IMR-90 (cell line): ENCODE measurements at regions not wholly inside any gene's neighbourhood (a gene's known extent, or its start where the extent isn't known, plus 50 kb on each side); places are given as distances from the start of the nearest gene placed in this dataset.
"Not testable (repeated sequence)": the region's sequence is repeated elsewhere in the genome, so short reads cannot be mapped to it uniquely, and the experiment has no call there.

Source experiments
- ATAC-seq: fragments of 200-7000 bp; cut with Tn5 transposase; 2 replicates; pipeline ENCODE4 v1.9.1; 2020; ENCODE audit warnings: low read depth, mild to moderate bottlenecking, moderate library complexity
- BruUV-seq: library from RNA; stranded (reverse); fragments of 400-500 nt; replicated peaks from 2 replicates; lab custom pipeline; 2021; lab: Mats Ljungman, UMichigan
- CTCF ChIA-PET: fragments of 300-600 bp; formaldehyde crosslinking; extraction: SDS; loops from one replicate; lab custom pipeline; 2021; ENCODE audit warnings: antibody characterized with exemption; lab: Yijun Ruan, JAX
- POLR2A ChIA-PET: fragments of 300-600 bp; sonication (Branson Sonifier 250); formaldehyde crosslinking; loops from one replicate; lab custom pipeline; 2022; ENCODE audit warnings: antibody characterized with exemption; ENCODE audit not compliant: unreplicated experiment; lab: Charles Lee
- DNase-seq: peaks from one replicate; pipeline ENCODE4 v3.0.0; 2013
- H2AFZ ChIP-seq: replicated peaks from 2 replicates; pipeline ENCODE3; 2013; ENCODE audit warnings: low read length, mild to moderate bottlenecking; ENCODE audit not compliant: poor library complexity
- H2AK5ac ChIP-seq: 2 replicates; pipeline ENCODE4 v1.6.1; 2013; ENCODE audit warnings: low read depth, low read length, inconsistent platforms
- H2AK9ac ChIP-seq: replicated peaks from 2 replicates; pipeline ENCODE3; 2013; ENCODE audit warnings: mild to moderate bottlenecking, low read depth, low read length, moderate library complexity; ENCODE audit not compliant: poor library complexity
- H2BK120ac ChIP-seq: 2 replicates; pipeline ENCODE4 v1.6.1; 2013; ENCODE audit warnings: low read depth, low read length, inconsistent platforms
- H2BK15ac ChIP-seq: 3 replicates; pipeline ENCODE4 v1.6.1; 2013; ENCODE audit warnings: low read depth, low read length, inconsistent platforms
- H2BK20ac ChIP-seq: 2 replicates; pipeline ENCODE4 v1.6.1; 2013; ENCODE audit warnings: low read depth, mild to moderate bottlenecking, inconsistent platforms, low read length, moderate library complexity
- H2BK5ac ChIP-seq: 2 replicates; pipeline ENCODE4 v1.6.1; 2013; ENCODE audit warnings: mild to moderate bottlenecking, low read depth, low read length, inconsistent platforms; ENCODE audit not compliant: poor library complexity, severe bottlenecking
- H3K14ac ChIP-seq: replicated peaks from 2 replicates; pipeline ENCODE4 v1.6.1; 2013; ENCODE audit warnings: low read depth, low read length, inconsistent platforms
- H3K18ac ChIP-seq: 2 replicates; pipeline ENCODE4 v1.6.1; 2013; ENCODE audit warnings: low read depth, low read length, control low read depth
- H3K23ac ChIP-seq: 2 replicates; pipeline ENCODE4 v1.6.1; 2013; ENCODE audit warnings: low read depth, low read length, inconsistent platforms
- H3K27ac ChIP-seq: 2 replicates; pipeline ENCODE4 v1.5.1; 2013; ENCODE audit warnings: mild to moderate bottlenecking, control low read depth, low read length; ENCODE audit not compliant: insufficient read depth
- H3K27me3 ChIP-seq: 2 replicates; pipeline ENCODE4 v1.6.1; 2013; ENCODE audit warnings: low read length; ENCODE audit not compliant: control insufficient read depth, insufficient read depth
- H3K36me3 ChIP-seq: 2 replicates; pipeline ENCODE4 v1.6.1; 2013; ENCODE audit warnings: low read length, mixed read lengths; ENCODE audit not compliant: control insufficient read depth, insufficient read depth
- H3K4ac ChIP-seq: 2 replicates; pipeline ENCODE4 v1.6.1; 2013; ENCODE audit warnings: low read depth, low read length, inconsistent platforms
- H3K4me1 ChIP-seq: 2 replicates; pipeline ENCODE4 v1.6.1; 2013; ENCODE audit warnings: low read length, mixed read lengths; ENCODE audit not compliant: control insufficient read depth, insufficient read depth
- H3K4me2 ChIP-seq: 2 replicates; pipeline ENCODE4 v1.6.1; 2013; ENCODE audit warnings: low read depth, mild to moderate bottlenecking, control low read depth, low read length, moderate library complexity
- H3K4me3 ChIP-seq: 2 replicates; pipeline ENCODE4 v1.5.1; 2013; ENCODE audit warnings: low read depth, mild to moderate bottlenecking, control low read depth, low read length, moderate library complexity; ENCODE audit not compliant: insufficient read depth
- H3K56ac ChIP-seq: 2 replicates; pipeline ENCODE4 v1.6.1; 2013; ENCODE audit warnings: low read length, inconsistent platforms; ENCODE audit not compliant: insufficient read depth; ENCODE audit errors: extremely low read depth
- H3K79me1 ChIP-seq, 2 experiments: 2 replicates each; pipeline ENCODE4 v1.6.1; 2013; ENCODE audit warnings: low read length in 2 of 2, inconsistent platforms in 1 of 2, low read depth in 1 of 2
- H3K9ac ChIP-seq: 2 replicates; pipeline ENCODE4 v1.6.1; 2013; ENCODE audit warnings: low read depth, low read length, control low read depth
- H3K9me1 ChIP-seq: 2 replicates; pipeline ENCODE4 v1.6.1; 2013; ENCODE audit warnings: low read length, inconsistent platforms; ENCODE audit not compliant: insufficient read depth
- H3K9me3 ChIP-seq: 2 replicates; pipeline ENCODE4 v1.6.1; 2013; ENCODE audit warnings: low read length; ENCODE audit not compliant: control insufficient read depth, insufficient read depth
- H4K20me1 ChIP-seq: 2 replicates; pipeline ENCODE4 v1.6.1; 2013; ENCODE audit warnings: low read length, inconsistent platforms; ENCODE audit not compliant: insufficient read depth
- H4K5ac ChIP-seq: 2 replicates; pipeline ENCODE4 v1.6.1; 2013; ENCODE audit warnings: mild to moderate bottlenecking, low read depth, low read length, control low read depth
- H4K8ac ChIP-seq, 2 experiments: 2 replicates each; pipeline ENCODE4 v1.6.1; 2013; ENCODE audit warnings: low read depth in 2 of 2, low read length in 2 of 2, control low read depth in 1 of 2, inconsistent platforms in 1 of 2
- H4K91ac ChIP-seq: 2 replicates; pipeline ENCODE4 v1.6.1; 2013; ENCODE audit warnings: low read depth, low read length, inconsistent platforms; ENCODE audit not compliant: insufficient read depth
- WGBS, 2 experiments: methylation state at CpG; one replicate each; pipeline versions ENCODE4 v1.1.5 to v1.1.7; 2013; ENCODE audit warnings: missing lambda C conversion rate in 2 of 2; ENCODE audit not compliant: insufficient read length in 1 of 2; ENCODE audit errors: extremely low coverage in 2 of 2; 5-methylcytosine and 5-hydroxymethylcytosine counted together
- dilution Hi-C: fragments of 300-500 bp; cut with HindIII; formaldehyde crosslinking; loops from one replicate; pipeline ENCODE4 v1.14.3; 2018; ENCODE audit warnings: low sequenced_read_pairs; ENCODE audit not compliant: unreplicated experiment
- in situ Hi-C: fragments of 300-500 bp; cut with MboI; formaldehyde crosslinking; loops from 3 replicates; pipeline ENCODE4 v1.14.3; 2019; ENCODE audit warnings: low sequenced_read_pairs, inconsistent platforms, mixed read lengths
- intact Hi-C: fragments of 100-400 bp; cut with micrococcal nuclease; formaldehyde crosslinking; loops from 2 replicates; pipeline ENCODE4 v1.10.0; 2022

DNA sequence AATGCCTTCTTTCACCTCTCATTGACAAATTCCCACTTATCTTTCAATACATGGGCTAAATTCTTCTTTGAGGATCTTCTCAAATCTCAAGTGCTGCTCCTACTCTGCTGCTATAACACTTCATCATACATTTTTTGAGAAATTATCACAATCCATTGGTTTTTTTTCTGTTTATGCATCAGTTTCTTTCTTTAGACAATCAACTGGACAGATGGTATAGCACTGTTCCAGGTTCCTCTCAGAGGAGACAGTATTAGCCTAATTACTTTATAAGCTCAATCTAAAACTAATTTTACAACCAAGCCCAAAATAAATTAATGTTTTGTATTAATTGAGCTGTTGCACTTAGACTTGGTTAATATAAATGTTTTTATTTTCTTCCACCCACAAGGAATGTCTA, 392.5 kb downstream of the CHL1 start:
- H3K4me1 ChIP-seq, H2AFZ ChIP-seq, H4K8ac ChIP-seq, dilution Hi-C loops, H3K9me1 ChIP-seq, H3K4me2 ChIP-seq, POLR2A ChIA-PET, H3K36me3 ChIP-seq, H3K4ac ChIP-seq, H3K18ac ChIP-seq, ATAC-seq, H2BK15ac ChIP-seq, H4K91ac ChIP-seq, H3K79me1 ChIP-seq, H2BK120ac ChIP-seq, in situ Hi-C loops, H2BK20ac ChIP-seq, H3K27me3 ChIP-seq, H3K56ac ChIP-seq, H2AK9ac ChIP-seq, H4K20me1 ChIP-seq, H3K14ac ChIP-seq, H3K4me3 ChIP-seq, H2BK5ac ChIP-seq, H3K23ac ChIP-seq, intact Hi-C loops, BruUV-seq, H3K9ac ChIP-seq, H3K9me3 ChIP-seq, CTCF ChIA-PET, H2AK5ac ChIP-seq, H3K27ac ChIP-seq, DNase-seq, H4K5ac ChIP-seq: not testable (repeated sequence)

- in situ Hi-C loops, H2BK120ac ChIP-seq, H3K4me3 ChIP-seq, H3K4ac ChIP-seq, H3K56ac ChIP-seq, H3K27me3 ChIP-seq, H2BK20ac ChIP-seq, H4K91ac ChIP-seq, dilution Hi-C loops, DNase-seq, H3K79me1 ChIP-seq, H4K20me1 ChIP-seq, H3K23ac ChIP-seq, intact Hi-C loops, H4K8ac ChIP-seq, CTCF ChIA-PET, POLR2A ChIA-PET, H2AFZ ChIP-seq, H2BK15ac ChIP-seq, H4K5ac ChIP-seq, H2AK5ac ChIP-seq, H3K4me1 ChIP-seq, H3K18ac ChIP-seq, H2BK5ac ChIP-seq, ATAC-seq, H3K27ac ChIP-seq, H3K4me2 ChIP-seq, H3K9ac ChIP-seq, H3K36me3 ChIP-seq, H3K9me3 ChIP-seq, H3K9me1 ChIP-seq, BruUV-seq, H3K14ac ChIP-seq, H2AK9ac ChIP-seq: not testable (repeated sequence)
- WGBS, 2 experiments: no CpG with 5 or more reads among the region's 2 CpGs
Measured at GRCh38 chr3:597304-597703, 400.7 kb downstream of the CHL1 start.
